ENCODE measurements at regions not wholly inside any gene's neighbourhood (a gene's known extent, or its start where the extent isn't known, plus 50 kb on each side); places are given as distances from the start of the nearest gene placed in this dataset.

DNA sequence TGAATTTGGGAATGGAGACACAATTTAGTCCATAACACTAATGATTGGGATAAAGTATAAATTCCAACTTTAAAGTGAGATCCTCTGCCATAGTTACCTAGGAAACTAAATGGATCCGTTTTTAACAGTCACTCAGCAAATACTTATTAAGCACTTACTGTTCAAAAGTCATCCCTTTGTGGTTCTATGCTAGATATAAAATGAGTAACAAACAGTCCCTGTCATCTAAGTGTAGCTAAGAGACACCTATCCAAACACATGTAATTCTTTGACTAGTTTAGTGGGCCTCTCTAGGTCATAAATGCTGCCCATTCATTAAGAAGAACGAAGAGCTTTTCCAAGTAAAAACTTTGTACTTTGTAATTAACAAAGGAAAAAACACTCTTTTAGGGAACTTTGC lies 244.2 kb upstream of the CDIN1 start:
- no peak for DNase-seq (ENCODE audit: low read depth)
- TF ChIP-seq, protein P1, sequence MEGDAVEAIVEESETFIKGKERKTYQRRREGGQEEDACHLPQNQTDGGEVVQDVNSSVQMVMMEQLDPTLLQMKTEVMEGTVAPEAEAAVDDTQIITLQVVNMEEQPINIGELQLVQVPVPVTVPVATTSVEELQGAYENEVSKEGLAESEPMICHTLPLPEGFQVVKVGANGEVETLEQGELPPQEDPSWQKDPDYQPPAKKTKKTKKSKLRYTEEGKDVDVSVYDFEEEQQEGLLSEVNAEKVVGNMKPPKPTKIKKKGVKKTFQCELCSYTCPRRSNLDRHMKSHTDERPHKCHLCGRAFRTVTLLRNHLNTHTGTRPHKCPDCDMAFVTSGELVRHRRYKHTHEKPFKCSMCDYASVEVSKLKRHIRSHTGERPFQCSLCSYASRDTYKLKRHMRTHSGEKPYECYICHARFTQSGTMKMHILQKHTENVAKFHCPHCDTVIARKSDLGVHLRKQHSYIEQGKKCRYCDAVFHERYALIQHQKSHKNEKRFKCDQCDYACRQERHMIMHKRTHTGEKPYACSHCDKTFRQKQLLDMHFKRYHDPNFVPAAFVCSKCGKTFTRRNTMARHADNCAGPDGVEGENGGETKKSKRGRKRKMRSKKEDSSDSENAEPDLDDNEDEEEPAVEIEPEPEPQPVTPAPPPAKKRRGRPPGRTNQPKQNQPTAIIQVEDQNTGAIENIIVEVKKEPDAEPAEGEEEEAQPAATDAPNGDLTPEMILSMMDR (IDR thresholded peaks at IDR 0.05; ENCODE audit: low read depth, low read length, missing control alignments), result no peak
- no peak overlapping the region for H3K4me3 ChIP-seq (ENCODE audit: low read depth, low read length)

DNA sequence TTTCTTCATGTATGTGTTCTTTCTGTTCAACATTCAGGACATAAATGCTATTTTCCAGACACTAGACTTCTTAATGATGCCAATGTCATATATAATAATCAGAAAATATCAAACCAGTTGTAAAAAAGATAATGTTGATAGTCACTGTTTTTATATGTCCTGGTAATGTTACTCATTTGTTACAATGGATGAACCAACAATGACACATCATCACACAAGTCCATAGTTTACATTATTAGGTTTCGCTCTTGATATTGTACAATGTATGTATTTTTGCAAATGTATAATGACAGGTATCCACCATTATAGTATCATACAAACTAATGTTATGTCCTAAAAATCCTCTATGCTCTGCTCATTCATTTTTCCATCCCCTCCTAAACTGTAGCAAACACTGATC lies 243.8 kb upstream of the CDIN1 start:
- H3K4me3 ChIP-seq (ENCODE audit: low read depth, low read length), result no peak overlapping the region
- TF ChIP-seq, protein P1 (IDR thresholded peaks at IDR 0.05; ENCODE audit: low read depth, low read length, missing control alignments), result no peak
- DNase-seq (ENCODE audit: low read depth), result no peak

DNA sequence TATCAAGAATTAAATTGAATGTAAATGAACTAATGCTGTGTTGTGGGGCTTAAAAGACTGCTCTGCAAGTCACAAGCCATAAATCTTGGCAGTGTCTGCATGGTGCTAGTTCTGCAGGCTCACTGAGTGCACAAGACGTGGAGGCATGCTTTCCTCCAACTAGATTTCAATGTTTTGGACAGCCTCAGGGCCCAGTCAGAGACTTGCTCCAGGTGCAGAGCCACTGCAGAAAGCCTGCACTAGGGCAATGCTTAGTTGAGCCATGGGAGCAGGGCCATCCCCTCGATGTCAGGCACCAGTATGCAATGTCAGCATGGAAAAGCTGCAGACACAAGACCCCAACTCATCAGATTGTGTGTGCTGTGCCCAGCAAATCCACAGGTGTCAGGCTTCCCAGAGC lies 234.5 kb upstream of the CDIN1 start:
- DNase-seq (ENCODE audit: low read depth), result no peak
- TF ChIP-seq, protein P1 (IDR thresholded peaks at IDR 0.05; ENCODE audit: low read depth, low read length, missing control alignments), result no peak
- no peak overlapping the region for H3K4me3 ChIP-seq (ENCODE audit: low read depth, low read length)

DNA sequence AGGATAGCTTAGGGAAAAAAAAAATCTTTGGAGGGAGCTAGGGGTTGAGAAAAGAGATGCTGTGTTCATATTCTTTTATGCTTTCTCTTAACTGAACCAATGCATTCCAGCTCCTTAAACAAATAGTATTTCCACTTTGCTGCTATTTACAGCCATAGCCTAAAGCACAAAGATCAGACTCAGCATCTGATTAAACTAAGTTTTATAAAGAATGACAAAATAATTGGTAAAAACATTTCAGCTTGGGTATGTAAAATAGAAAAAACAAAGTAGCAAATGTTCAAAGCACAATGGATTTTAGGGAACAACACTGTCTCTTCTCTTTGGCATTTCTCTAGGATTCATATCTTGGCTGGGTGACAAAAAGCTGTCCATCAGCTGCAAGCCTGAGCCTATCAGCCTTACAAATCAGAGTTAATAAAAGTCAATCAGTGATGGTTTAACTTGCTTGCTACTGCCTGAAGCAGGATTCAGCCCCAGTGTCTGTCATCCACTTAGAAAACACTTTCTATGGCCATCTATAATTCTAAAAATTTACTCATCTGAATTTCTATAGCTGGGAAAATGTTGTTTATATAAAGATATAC lies 232.1 kb upstream of the CDIN1 start:
- TF ChIP-seq, protein P1 (IDR thresholded peaks at IDR 0.05; ENCODE audit: low read depth, low read length, missing control alignments), result no peak
- no peak overlapping the region for H3K4me3 ChIP-seq (ENCODE audit: low read depth, low read length)
- no peak for DNase-seq (ENCODE audit: low read depth)

- TF ChIP-seq, protein P1 (IDR thresholded peaks at IDR 0.05; ENCODE audit: low read depth, low read length, missing control alignments), result no peak
- H3K4me3 ChIP-seq (ENCODE audit: low read depth, low read length), result no peak overlapping the region
- DNase-seq (ENCODE audit: low read depth), result no peak
These were observed 223.0 kb upstream of the CDIN1 start for GRCh38 chr15:36356466-36356865.

DNA sequence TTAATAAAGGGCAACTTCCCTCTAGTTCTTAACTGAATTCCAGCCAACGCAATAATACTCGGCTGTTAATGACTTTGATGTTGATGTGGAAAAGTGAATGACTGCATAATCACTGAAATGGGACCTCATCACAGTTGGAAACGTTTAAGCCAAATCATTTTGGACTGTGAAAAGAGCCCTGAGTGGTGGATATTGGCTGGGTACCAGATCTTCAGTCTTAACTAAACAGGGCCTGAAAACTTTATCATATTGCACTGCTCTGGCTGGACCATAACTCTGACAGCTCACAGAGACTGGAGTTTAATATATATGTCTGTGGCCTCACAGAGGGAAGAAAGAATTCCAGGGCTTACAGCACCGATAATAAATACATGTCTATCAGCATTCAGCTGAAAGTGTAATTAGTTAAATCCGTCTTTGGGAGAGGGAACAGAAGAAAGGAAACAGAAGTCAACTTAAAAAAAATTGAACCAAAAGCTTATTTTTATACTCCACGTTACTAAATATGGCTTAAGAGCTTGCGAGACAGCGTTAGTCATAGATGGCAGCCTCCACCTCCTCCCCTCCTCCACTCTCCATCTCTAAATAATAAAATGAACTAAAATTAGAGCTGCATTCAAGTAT lies 222.3 kb upstream of the CDIN1 start:
- DNase-seq (ENCODE audit: low read depth), result no peak
- TF ChIP-seq, protein P1 (IDR thresholded peaks at IDR 0.05; ENCODE audit: low read depth, low read length, missing control alignments), result no peak
- no peak overlapping the region for H3K4me3 ChIP-seq (ENCODE audit: low read depth, low read length)

DNA sequence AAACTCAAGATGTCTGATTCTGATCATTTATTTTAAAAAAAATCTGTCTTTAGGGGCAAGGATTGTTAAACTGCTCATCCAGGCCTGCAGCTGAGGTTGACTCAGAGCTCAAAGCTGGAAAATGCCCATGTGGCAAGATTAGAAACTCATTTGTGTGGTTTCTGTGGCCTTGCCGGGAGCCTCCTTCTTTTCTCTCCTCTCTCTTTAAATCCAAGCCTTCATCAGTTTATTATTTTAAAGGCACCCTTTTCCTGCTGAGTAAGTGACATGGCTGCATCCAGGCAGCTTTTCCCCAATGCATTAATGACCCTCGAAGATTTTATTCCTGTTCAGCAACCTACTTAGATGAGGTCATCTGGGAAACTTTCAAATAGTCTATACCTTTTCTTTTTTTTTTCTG lies 221.3 kb upstream of the CDIN1 start:
- DNase-seq (ENCODE audit: low read depth), result no peak
- no peak overlapping the region for H3K4me3 ChIP-seq (ENCODE audit: low read depth, low read length)
- TF ChIP-seq, protein P1 (IDR thresholded peaks at IDR 0.05; ENCODE audit: low read depth, low read length, missing control alignments), result no peak
